Mesenteric fat pad (tissue), 1 donor: ENCODE measurements at regions not wholly inside any gene's neighbourhood (a gene's known extent, or its start where the extent isn't known, plus 50 kb on each side); places are given as distances from the start of the nearest gene placed in this dataset.

Experiments used
- DNase-seq: peaks from one replicate; pipeline ENCODE4 v3.0.0-alpha.2; 2020; ENCODE audit warnings: low spot score
- donor health status: DM: yes; HTN: yes; CAD: no.

GRCh38 chr22:48478529-48479265 is 1349.0 kb downstream of the BRD1 start:
- peak; percentile 60 for DNase-seq

- peak; percentile 71 for DNase-seq
Observed at GRCh38 chr22:48478124-48478523, 1349.5 kb downstream of the BRD1 start.

GRCh38 chr22:48477031-48477721 is 1350.5 kb downstream of the BRD1 start:
- peak; percentile 82 for DNase-seq

- peak; percentile 68 for DNase-seq
Observed at GRCh38 chr22:48476577-48476976, 1351.1 kb downstream of the BRD1 start.

GRCh38 chr22:48475661-48476345 is 1351.9 kb downstream of the BRD1 start:
- DNase-seq = peak; percentile 86

- DNase-seq = peak; percentile 47
Observed at GRCh38 chr22:48474881-48475280, 1352.8 kb downstream of the BRD1 start.

- DNase-seq = no peak
Observed at GRCh38 chr22:48473202-48473601, 1354.5 kb downstream of the BRD1 start.

GRCh38 chr22:48464246-48464645 is 1363.4 kb downstream of the BRD1 start:
- DNase-seq = peak; percentile 47

- DNase-seq = peak; percentile 79
Observed at GRCh38 chr22:48459859-48460823, 1367.5 kb downstream of the BRD1 start.

- peak; percentile 68 for DNase-seq
Observed at GRCh38 chr22:48459259-48459658, 1368.4 kb downstream of the BRD1 start.

- DNase-seq = no peak
Observed at GRCh38 chr22:48456449-48456848, 1371.2 kb downstream of the BRD1 start.

- DNase-seq = no peak
Observed at GRCh38 chr22:48453751-48454485, 1373.8 kb downstream of the BRD1 start.

GRCh38 chr22:48453171-48453570 is 1374.5 kb downstream of the BRD1 start:
- no peak for DNase-seq

GRCh38 chr22:48452766-48453165 is 1374.9 kb downstream of the BRD1 start:
- no peak for DNase-seq

- no peak for DNase-seq
Observed at GRCh38 chr22:48451891-48452290, 1375.8 kb downstream of the BRD1 start.

GRCh38 chr22:48450188-48450825 is 1377.4 kb downstream of the BRD1 start:
- no peak for DNase-seq

- no peak for DNase-seq
Observed at GRCh38 chr22:48449466-48450187, 1378.0 kb downstream of the BRD1 start.

- no peak for DNase-seq
Observed at GRCh38 chr22:48448821-48449220, 1378.9 kb downstream of the BRD1 start.
